ENCODE measurements at regions not wholly inside any gene's neighbourhood (a gene's known extent, or its start where the extent isn't known, plus 50 kb on each side); places are given as distances from the start of the nearest gene placed in this dataset.

- TF ChIP-seq CTCF (IDR thresholded peaks at IDR 0.05): no peak
- TF ChIP-seq POLR2AphosphoS5 (IDR thresholded peaks at IDR 0.05): no peak
Observed at GRCh38 chr1:229142471-229142870, 128.4 kb upstream of the RAB4A start.

All from breast epithelium (tissue), 3 donors.